IMR-90 (cell line): ENCODE measurements at regions not wholly inside any gene's neighbourhood (a gene's known extent, or its start where the extent isn't known, plus 50 kb on each side); places are given as distances from the start of the nearest gene placed in this dataset.
A peak's percentile ranks its signal among the peaks of the same experiment; 100 is the strongest.

ENCODE experiments used
- ATAC-seq: fragments of 200-7000 bp; cut with Tn5 transposase; 2 replicates; pipeline ENCODE4 v1.9.1; 2020; ENCODE audit warnings: low read depth, mild to moderate bottlenecking, moderate library complexity
- BruUV-seq: library from RNA; stranded (reverse); fragments of 400-500 nt; replicated peaks from 2 replicates; lab custom pipeline; 2021; lab: Mats Ljungman, UMichigan
- CTCF ChIA-PET: fragments of 300-600 bp; formaldehyde crosslinking; extraction: SDS; loops from one replicate; lab custom pipeline; 2021; ENCODE audit warnings: antibody characterized with exemption; lab: Yijun Ruan, JAX
- POLR2A ChIA-PET: fragments of 300-600 bp; sonication (Branson Sonifier 250); formaldehyde crosslinking; loops from one replicate; lab custom pipeline; 2022; ENCODE audit warnings: antibody characterized with exemption; ENCODE audit not compliant: unreplicated experiment; lab: Charles Lee
- DNase-seq: peaks from one replicate; pipeline ENCODE4 v3.0.0; 2013
- H2AFZ ChIP-seq: replicated peaks from 2 replicates; pipeline ENCODE3; 2013; ENCODE audit warnings: low read length, mild to moderate bottlenecking; ENCODE audit not compliant: poor library complexity
- H2AK5ac ChIP-seq: 2 replicates; pipeline ENCODE4 v1.6.1; 2013; ENCODE audit warnings: low read depth, low read length, inconsistent platforms
- H2AK9ac ChIP-seq: replicated peaks from 2 replicates; pipeline ENCODE3; 2013; ENCODE audit warnings: mild to moderate bottlenecking, low read depth, low read length, moderate library complexity; ENCODE audit not compliant: poor library complexity
- H2BK120ac ChIP-seq: 2 replicates; pipeline ENCODE4 v1.6.1; 2013; ENCODE audit warnings: low read depth, low read length, inconsistent platforms
- H2BK15ac ChIP-seq: 3 replicates; pipeline ENCODE4 v1.6.1; 2013; ENCODE audit warnings: low read depth, low read length, inconsistent platforms
- H2BK20ac ChIP-seq: 2 replicates; pipeline ENCODE4 v1.6.1; 2013; ENCODE audit warnings: low read depth, mild to moderate bottlenecking, inconsistent platforms, low read length, moderate library complexity
- H2BK5ac ChIP-seq: 2 replicates; pipeline ENCODE4 v1.6.1; 2013; ENCODE audit warnings: mild to moderate bottlenecking, low read depth, low read length, inconsistent platforms; ENCODE audit not compliant: poor library complexity, severe bottlenecking
- H3K14ac ChIP-seq: replicated peaks from 2 replicates; pipeline ENCODE4 v1.6.1; 2013; ENCODE audit warnings: low read depth, low read length, inconsistent platforms
- H3K18ac ChIP-seq: 2 replicates; pipeline ENCODE4 v1.6.1; 2013; ENCODE audit warnings: low read depth, low read length, control low read depth
- H3K23ac ChIP-seq: 2 replicates; pipeline ENCODE4 v1.6.1; 2013; ENCODE audit warnings: low read depth, low read length, inconsistent platforms
- H3K27ac ChIP-seq: 2 replicates; pipeline ENCODE4 v1.5.1; 2013; ENCODE audit warnings: mild to moderate bottlenecking, control low read depth, low read length; ENCODE audit not compliant: insufficient read depth
- H3K27me3 ChIP-seq: 2 replicates; pipeline ENCODE4 v1.6.1; 2013; ENCODE audit warnings: low read length; ENCODE audit not compliant: control insufficient read depth, insufficient read depth
- H3K36me3 ChIP-seq: 2 replicates; pipeline ENCODE4 v1.6.1; 2013; ENCODE audit warnings: low read length, mixed read lengths; ENCODE audit not compliant: control insufficient read depth, insufficient read depth
- H3K4ac ChIP-seq: 2 replicates; pipeline ENCODE4 v1.6.1; 2013; ENCODE audit warnings: low read depth, low read length, inconsistent platforms
- H3K4me1 ChIP-seq: 2 replicates; pipeline ENCODE4 v1.6.1; 2013; ENCODE audit warnings: low read length, mixed read lengths; ENCODE audit not compliant: control insufficient read depth, insufficient read depth
- H3K4me2 ChIP-seq: 2 replicates; pipeline ENCODE4 v1.6.1; 2013; ENCODE audit warnings: low read depth, mild to moderate bottlenecking, control low read depth, low read length, moderate library complexity
- H3K4me3 ChIP-seq: 2 replicates; pipeline ENCODE4 v1.5.1; 2013; ENCODE audit warnings: low read depth, mild to moderate bottlenecking, control low read depth, low read length, moderate library complexity; ENCODE audit not compliant: insufficient read depth
- H3K56ac ChIP-seq: 2 replicates; pipeline ENCODE4 v1.6.1; 2013; ENCODE audit warnings: low read length, inconsistent platforms; ENCODE audit not compliant: insufficient read depth; ENCODE audit errors: extremely low read depth
- H3K79me1 ChIP-seq, 2 experiments: 2 replicates each; pipeline ENCODE4 v1.6.1; 2013; ENCODE audit warnings: low read length in 2 of 2, inconsistent platforms in 1 of 2, low read depth in 1 of 2
- H3K9ac ChIP-seq: 2 replicates; pipeline ENCODE4 v1.6.1; 2013; ENCODE audit warnings: low read depth, low read length, control low read depth
- H3K9me1 ChIP-seq: 2 replicates; pipeline ENCODE4 v1.6.1; 2013; ENCODE audit warnings: low read length, inconsistent platforms; ENCODE audit not compliant: insufficient read depth
- H3K9me3 ChIP-seq: 2 replicates; pipeline ENCODE4 v1.6.1; 2013; ENCODE audit warnings: low read length; ENCODE audit not compliant: control insufficient read depth, insufficient read depth
- H4K20me1 ChIP-seq: 2 replicates; pipeline ENCODE4 v1.6.1; 2013; ENCODE audit warnings: low read length, inconsistent platforms; ENCODE audit not compliant: insufficient read depth
- H4K5ac ChIP-seq: 2 replicates; pipeline ENCODE4 v1.6.1; 2013; ENCODE audit warnings: mild to moderate bottlenecking, low read depth, low read length, control low read depth
- H4K8ac ChIP-seq, 2 experiments: 2 replicates each; pipeline ENCODE4 v1.6.1; 2013; ENCODE audit warnings: low read depth in 2 of 2, low read length in 2 of 2, control low read depth in 1 of 2, inconsistent platforms in 1 of 2
- H4K91ac ChIP-seq: 2 replicates; pipeline ENCODE4 v1.6.1; 2013; ENCODE audit warnings: low read depth, low read length, inconsistent platforms; ENCODE audit not compliant: insufficient read depth
- CEBPB ChIP-seq: IDR thresholded peaks from 2 replicates; pipeline ENCODE4 v1.6.1; 2012; ENCODE audit warnings: low read depth, low read length, improper control_type of control experiment
- MAZ ChIP-seq: IDR thresholded peaks from 2 replicates; pipeline ENCODE4 v1.6.1; 2012; ENCODE audit warnings: low read depth, mild to moderate bottlenecking, low read length, improper control_type of control experiment, moderate library complexity, borderline replicate concordance
- SMC3 ChIP-seq: fragments of 150-350 bp; IDR thresholded peaks from 2 replicates; pipeline ENCODE4 v1.6.1; 2016; ENCODE audit warnings: low read depth, mild to moderate bottlenecking, antibody characterized with exemption, low read length, moderate library complexity
- WGBS, 2 experiments: methylation state at CpG; one replicate each; pipeline versions ENCODE4 v1.1.5 to v1.1.7; 2013; ENCODE audit warnings: missing lambda C conversion rate in 2 of 2; ENCODE audit not compliant: insufficient read length in 1 of 2; ENCODE audit errors: extremely low coverage in 2 of 2; 5-methylcytosine and 5-hydroxymethylcytosine counted together
- dilution Hi-C: fragments of 300-500 bp; cut with HindIII; formaldehyde crosslinking; loops from one replicate; pipeline ENCODE4 v1.14.3; 2018; ENCODE audit warnings: low sequenced_read_pairs; ENCODE audit not compliant: unreplicated experiment
- in situ Hi-C: fragments of 300-500 bp; cut with MboI; formaldehyde crosslinking; loops from 3 replicates; pipeline ENCODE4 v1.14.3; 2019; ENCODE audit warnings: low sequenced_read_pairs, inconsistent platforms, mixed read lengths
- intact Hi-C: fragments of 100-400 bp; cut with micrococcal nuclease; formaldehyde crosslinking; loops from 2 replicates; pipeline ENCODE4 v1.10.0; 2022
- TF ChIP-seq, protein P1 (sequence below): conservative IDR thresholded peaks from 2 replicates; pipeline ENCODE4 v1.5.1; 2012; ENCODE audit warnings: mild to moderate bottlenecking, low read depth, low read length, improper control_type of control experiment

DNA sequence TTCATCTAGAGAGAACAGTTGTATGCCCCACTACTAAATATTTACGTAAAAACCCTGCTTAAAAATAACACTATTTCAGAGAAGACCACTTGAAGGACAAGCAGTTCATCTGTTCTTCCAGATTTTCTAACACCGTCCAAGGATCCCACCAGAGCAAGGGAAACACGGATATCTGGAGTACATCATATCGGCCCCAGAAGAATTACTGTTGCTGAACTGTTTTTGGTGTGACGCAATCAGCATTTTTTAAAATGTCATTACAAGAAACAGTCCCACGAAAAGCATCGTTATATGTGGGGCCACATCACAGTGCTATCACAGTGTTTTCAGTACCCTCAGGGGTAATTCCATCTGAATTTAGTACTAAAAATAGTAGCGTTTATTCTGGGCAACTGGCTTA, 134.5 kb upstream of the PKDCC start:
- Histone ChIP-seq H3K79me1 (no peaks in the 10 kb centered on the region), H2BK20ac (no peak overlapping the region), H2BK15ac (no peak overlapping the region), H2BK120ac (no peak overlapping the region), H2AK9ac (no peak overlapping the region), H3K14ac (no peak overlapping the region), H3K4me3 (no peak overlapping the region), H3K36me3 (no peaks in the 10 kb centered on the region), H2BK5ac (no peak overlapping the region), H4K91ac (no peak overlapping the region), H3K56ac (no peak overlapping the region), H3K4me2 (no peak overlapping the region), H3K18ac (no peak overlapping the region), H4K5ac (no peak overlapping the region), H3K9ac (no peak overlapping the region), H3K27ac (no peak overlapping the region), H4K8ac (no peak overlapping the region), H4K20me1 (no peaks in the 10 kb centered on the region), H2AFZ (no peak overlapping the region), H3K4ac (no peak overlapping the region), H3K9me1 (no peaks in the 10 kb centered on the region), H3K4me1 (peaks cover 6% of the 10 kb centered on the region), H3K9me3 (peaks cover 2% of the 10 kb centered on the region; the same call in 1 of the 2 replicates), H3K23ac (no peak overlapping the region), H3K27me3 (no peaks in the 10 kb centered on the region), H2AK5ac (no peak overlapping the region)
- TF ChIP-seq CEBPB (peak; percentile 87), MAZ (no peak), SMC3 (no peak)
- TF ChIP-seq, protein P1, sequence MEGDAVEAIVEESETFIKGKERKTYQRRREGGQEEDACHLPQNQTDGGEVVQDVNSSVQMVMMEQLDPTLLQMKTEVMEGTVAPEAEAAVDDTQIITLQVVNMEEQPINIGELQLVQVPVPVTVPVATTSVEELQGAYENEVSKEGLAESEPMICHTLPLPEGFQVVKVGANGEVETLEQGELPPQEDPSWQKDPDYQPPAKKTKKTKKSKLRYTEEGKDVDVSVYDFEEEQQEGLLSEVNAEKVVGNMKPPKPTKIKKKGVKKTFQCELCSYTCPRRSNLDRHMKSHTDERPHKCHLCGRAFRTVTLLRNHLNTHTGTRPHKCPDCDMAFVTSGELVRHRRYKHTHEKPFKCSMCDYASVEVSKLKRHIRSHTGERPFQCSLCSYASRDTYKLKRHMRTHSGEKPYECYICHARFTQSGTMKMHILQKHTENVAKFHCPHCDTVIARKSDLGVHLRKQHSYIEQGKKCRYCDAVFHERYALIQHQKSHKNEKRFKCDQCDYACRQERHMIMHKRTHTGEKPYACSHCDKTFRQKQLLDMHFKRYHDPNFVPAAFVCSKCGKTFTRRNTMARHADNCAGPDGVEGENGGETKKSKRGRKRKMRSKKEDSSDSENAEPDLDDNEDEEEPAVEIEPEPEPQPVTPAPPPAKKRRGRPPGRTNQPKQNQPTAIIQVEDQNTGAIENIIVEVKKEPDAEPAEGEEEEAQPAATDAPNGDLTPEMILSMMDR, result no peak
- WGBS, 2 experiments, result no CpG with 5 or more reads among the region's 8 CpGs
- intact Hi-C loops, result no loop called here
- no peak for DNase-seq
- dilution Hi-C loops, result no loop called here
- BruUV-seq, result no TSS peak
- no peak for ATAC-seq
- ChIA-PET CTCF (no interaction called here), POLR2A (no interaction called here)
- in situ Hi-C loops, result no loop called here
